ENCODE measurements at regions not wholly inside any gene's neighbourhood (a gene's known extent, or its start where the extent isn't known, plus 50 kb on each side); places are given as distances from the start of the nearest gene placed in this dataset.
"Not testable (repeated sequence)": the region's sequence is repeated elsewhere in the genome, so short reads cannot be mapped to it uniquely, and the experiment has no call there.

DNA sequence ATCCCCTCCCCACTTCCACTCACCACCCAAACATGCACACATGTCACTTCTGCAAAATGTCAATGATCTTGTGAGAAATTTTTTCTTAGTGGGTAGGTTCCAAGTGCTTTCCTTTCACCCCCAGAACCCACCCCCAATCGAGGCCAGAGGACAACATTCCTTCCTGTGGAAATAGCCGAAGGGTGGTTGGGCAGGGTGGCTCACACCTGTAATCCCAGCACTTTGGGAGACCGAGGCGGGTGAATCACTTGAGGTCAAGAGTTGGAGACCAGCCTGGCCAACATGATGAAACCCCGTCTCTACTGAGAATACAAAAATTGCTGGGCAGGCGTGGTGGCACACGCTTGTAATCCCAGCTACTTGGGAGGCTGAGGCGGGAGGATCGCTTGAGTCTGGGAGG lies 208.7 kb downstream of the RAB11FIP4 start:
- not testable (repeated sequence) for TF ChIP-seq CTCF (IDR thresholded peaks at IDR 0.05; ENCODE audit: low read length); EZH2 (optimal IDR thresholded peaks at IDR 0.05; ENCODE audit: low read depth, low read length); EZH2phosphoT487 (IDR thresholded peaks at IDR 0.05; ENCODE audit: low read length)
